Stimulated activated CD4-positive, alpha-beta T cell treated with anti-CD3 and anti-CD28 coated beads, Interleukin-1b, Interleukin-23, amount 100 ng/mL, for 1 hour (primary cell): ENCODE measurements at regions not wholly inside any gene's neighbourhood (a gene's known extent, or its start where the extent isn't known, plus 50 kb on each side); places are given as distances from the start of the nearest gene placed in this dataset.
"Not testable (repeated sequence)": the region's sequence is repeated elsewhere in the genome, so short reads cannot be mapped to it uniquely, and the experiment has no call there.

ENCODE experiments used
- DNase-seq, 2 donors: peaks; one replicate each; pipeline ENCODE4 v3.0.0-alpha.2; 2020; ENCODE audit warnings: low read depth in 2 of 2

GRCh38 chr2:2493496-2493895 lies 162.4 kb upstream of the MYT1L start:
- DNase-seq = no peak

DNA sequence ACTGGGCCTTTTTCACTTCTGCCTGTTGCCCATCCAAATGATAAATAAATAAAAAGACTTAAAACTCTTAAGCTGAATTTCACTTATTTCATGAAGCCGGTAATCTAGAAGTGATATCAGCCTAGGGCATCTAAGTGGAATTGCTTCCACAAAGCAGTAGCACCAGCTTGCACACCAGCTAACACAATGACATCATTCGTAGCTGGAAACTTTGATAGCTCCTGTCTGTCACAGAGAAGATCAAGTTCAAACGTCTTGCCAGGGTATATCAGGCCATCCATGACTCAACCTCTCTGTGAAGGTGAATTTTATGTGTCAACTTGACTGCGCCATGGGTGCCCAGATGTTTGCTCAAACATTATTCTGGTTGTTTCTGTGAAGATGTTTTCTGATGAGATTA lies 161.7 kb upstream of the MYT1L start:
- DNase-seq = no peak

GRCh38 chr2:2491964-2492363 lies 160.9 kb upstream of the MYT1L start:
- no peak for DNase-seq

DNA sequence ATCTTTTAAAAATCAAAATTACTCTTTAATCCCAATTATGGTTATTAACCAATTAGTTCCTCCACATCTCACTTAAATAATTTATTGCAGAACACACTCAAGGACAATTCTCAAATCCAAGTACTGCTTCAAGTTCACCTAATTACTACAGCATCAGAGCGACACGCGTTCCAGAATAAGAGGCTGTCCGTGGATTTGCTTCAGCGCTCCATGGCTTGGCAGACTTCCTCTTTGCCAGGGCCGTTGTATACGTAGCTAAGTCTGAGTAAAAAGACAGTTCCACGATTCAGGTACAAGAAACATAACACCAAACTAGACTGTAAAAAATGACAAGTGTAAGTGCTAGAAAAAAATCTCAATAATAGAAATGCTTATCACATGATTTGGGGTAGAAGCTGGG lies 153.2 kb upstream of the MYT1L start:
- DNase-seq = no peak

GRCh38 chr2:2482851-2483250 lies 151.8 kb upstream of the MYT1L start:
- DNase-seq = no peak

- no peak for DNase-seq
Observed at GRCh38 chr2:2472881-2473280, 141.8 kb upstream of the MYT1L start.

DNA sequence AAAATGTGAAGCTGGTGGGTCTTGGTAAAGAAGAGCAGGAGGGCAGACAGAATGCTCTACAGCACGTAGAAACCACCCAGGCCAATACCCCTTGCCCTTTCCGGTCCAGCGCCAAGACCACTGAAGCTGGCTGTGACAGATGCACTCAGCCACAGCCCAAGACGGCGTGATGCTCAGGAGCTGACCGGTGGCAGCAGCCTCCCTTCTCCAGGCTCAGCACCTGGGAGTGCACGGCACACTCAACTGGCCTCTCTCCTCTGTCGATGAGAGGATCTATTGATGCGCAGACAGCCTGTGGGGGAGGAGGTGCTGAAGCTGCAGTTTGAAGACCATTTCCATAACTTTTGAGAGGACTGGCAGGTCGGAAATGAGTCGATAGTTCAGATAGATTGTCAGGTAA lies 141.0 kb upstream of the MYT1L start:
- no peak for DNase-seq

DNA sequence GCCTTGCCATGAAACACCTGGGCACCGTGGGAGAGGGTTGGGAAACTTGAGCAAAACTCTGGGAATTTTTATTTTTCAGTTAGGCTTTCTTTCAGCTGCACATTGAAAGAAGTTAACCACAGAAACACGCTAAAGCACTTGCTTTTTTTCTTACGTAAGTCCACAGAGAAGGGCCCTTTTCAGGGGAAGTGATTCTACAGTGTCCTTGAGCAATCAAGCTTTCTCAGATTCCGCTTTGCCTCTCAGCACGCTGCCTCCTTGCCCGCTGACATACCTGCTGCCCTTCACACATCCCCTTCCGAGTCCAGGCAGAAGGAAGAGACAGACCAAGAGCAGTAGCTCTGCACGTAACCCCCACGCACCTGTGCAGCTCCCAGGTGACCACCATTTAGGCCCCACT lies 135.5 kb upstream of the MYT1L start:
- no peak for DNase-seq

- no peak for DNase-seq
Observed at GRCh38 chr2:2464643-2465042, 133.6 kb upstream of the MYT1L start.

GRCh38 chr2:2464094-2464493 lies 133.0 kb upstream of the MYT1L start:
- DNase-seq = no peak

- no peak for DNase-seq
Observed at GRCh38 chr2:2456721-2457120, 125.6 kb upstream of the MYT1L start.

- DNase-seq = no peak
Observed at GRCh38 chr2:2455151-2455550, 124.1 kb upstream of the MYT1L start.

DNA sequence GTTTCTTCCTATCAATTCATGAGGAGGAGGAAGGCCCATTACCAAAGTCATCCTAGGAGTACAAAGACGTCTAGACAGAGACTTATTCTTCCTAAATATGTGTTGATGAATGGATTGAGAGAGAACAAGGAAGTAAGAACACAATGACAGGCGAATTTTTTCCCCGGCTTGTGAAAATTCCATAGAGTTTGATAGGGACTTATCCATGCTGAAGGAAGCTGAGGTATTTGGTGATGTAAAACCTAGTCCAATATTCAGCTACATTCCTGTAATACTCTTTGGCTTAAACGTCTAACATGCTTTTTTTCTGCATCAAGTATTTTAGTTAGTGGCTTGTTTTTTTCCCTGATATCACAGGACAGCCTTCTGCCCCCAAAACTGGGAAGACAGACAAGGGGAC lies 121.9 kb upstream of the MYT1L start:
- no peak for DNase-seq

- DNase-seq = not testable (repeated sequence)
Observed at GRCh38 chr2:2451275-2451674, 120.2 kb upstream of the MYT1L start.

GRCh38 chr2:2448178-2448577 lies 117.1 kb upstream of the MYT1L start:
- no peak for DNase-seq

GRCh38 chr2:2422621-2423020 lies 91.5 kb upstream of the MYT1L start:
- no peak for DNase-seq

DNA sequence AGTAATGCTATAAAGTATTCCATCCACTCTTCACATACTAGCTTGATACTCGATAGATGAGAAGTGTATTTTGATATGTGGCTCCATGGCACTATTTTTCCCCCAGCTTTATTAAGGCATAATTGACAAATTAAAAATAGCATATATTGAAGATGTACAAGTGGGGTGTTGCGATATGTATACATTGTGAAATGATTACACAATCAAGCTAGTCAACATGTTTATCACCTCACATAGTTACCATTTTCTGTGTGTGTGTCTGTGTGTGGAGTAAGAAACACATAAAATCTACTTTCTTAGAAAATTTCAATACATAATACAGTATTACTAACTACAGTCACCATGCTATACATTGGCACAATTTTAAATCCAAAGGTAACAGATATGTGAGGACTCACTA lies 82.5 kb upstream of the MYT1L start:
- DNase-seq = no peak

DNA sequence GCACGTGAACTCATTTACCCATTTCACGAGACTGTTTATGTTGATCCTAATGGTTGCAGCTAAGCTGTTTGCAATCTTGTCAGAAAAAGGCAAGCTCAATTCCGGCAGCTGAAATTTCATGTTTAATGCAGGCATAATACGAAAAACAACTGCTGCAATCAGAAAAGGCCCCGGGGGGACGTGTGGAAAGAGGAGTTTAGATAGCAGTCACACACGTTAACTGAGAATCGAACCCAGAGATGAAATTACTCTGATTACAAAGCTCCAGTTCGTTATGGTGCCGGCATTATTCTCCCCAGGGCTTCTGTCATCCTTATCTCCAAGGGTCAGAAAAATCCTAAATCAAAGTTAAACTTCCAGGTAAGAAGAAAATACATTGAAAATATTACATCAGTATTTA lies 79.9 kb upstream of the MYT1L start:
- DNase-seq = no peak

- DNase-seq = no peak
Observed at GRCh38 chr2:2409481-2409880, 78.4 kb upstream of the MYT1L start.

DNA sequence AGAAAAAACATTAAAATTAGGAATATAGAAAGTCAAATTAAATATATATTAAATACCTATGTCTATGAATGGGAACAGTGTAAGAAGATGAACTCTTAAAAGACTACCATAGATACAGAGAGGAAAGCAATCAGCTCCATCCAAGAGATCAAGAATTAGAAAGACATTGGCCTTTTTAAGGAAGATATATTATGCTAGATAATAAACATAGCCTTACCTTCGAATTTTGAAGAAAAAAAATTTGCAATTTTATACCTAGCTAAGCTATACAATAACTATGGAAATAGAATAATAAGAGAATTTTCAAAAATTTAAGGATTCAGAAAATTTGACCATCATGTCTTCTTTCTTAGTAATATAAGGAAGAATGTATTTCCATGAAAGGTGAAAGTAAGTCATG lies 74.7 kb upstream of the MYT1L start:
- no peak for DNase-seq

DNA sequence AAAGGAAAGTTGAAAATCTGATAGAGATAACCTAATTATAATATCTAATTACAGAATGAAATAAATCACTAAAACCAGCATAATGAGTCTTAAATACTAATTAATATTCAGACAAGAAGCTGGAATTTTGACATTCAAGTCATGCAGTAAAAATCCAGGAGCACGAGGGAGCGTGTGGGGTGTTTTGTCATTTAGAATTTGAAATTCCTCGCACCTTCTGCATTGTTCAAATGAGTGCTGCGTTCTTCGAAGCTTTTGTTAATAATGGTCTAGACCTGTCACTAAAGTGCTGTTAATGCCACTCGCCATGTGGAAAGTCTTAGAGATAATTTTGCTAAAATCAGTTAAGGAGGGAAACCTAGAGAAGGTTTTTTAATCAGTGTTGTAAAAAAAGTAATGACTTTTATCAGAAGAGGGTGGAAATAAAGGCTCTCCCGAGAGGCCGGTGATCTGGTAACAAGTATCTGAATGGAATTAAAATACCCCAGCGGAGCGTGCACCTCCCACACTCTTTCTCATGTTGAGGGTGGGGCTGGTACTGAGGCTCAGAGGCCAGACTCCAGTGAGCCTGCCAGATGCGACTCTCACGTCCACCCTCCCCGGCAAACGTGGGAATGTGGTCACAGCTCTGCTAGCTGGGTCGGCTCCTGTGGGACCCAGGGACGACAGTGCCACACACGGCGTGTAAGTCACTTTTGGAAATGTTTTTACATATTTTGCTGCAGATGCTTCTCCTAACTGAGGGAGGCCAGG lies 69.4 kb upstream of the MYT1L start:
- no peak for DNase-seq

GRCh38 chr2:2399396-2399795 lies 68.3 kb upstream of the MYT1L start:
- no peak for DNase-seq

GRCh38 chr2:2392332-2392731 lies 61.3 kb upstream of the MYT1L start:
- no peak for DNase-seq

DNA sequence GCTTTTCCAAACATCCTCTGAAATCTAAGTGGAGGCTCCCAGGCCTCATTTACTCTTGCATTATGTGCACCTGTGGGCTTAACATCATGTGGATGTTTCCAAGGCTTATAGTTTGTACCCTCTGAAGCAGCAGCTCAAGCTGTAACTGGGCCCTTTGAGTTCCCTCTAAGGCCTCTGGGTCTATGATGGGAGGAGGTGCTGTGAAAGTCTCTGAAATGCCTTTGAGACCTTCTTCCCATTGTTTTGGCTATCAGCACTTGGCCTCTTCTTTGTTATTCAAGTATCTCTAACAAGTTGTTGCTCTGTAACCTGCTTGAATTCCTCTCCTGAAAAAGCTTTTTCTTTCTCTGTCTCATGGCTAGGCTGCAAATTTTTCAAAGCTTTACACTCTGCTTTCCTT lies 58.1 kb upstream of the MYT1L start:
- DNase-seq = no peak
